K562 (cell line): ENCODE measurements at regions not wholly inside any gene's neighbourhood (a gene's known extent, or its start where the extent isn't known, plus 50 kb on each side); places are given as distances from the start of the nearest gene placed in this dataset.

Experiments
- CCAR2 ChIP-seq: fragments of 200-400 bp; formaldehyde crosslinking; IDR thresholded peaks from 2 replicates; pipeline ENCODE4 v1.6.1; 2017; ENCODE audit warnings: mild to moderate bottlenecking, low read depth, low read length
- CTBP1 ChIP-seq: fragments of 450-650 bp; IDR thresholded peaks from 2 replicates; pipeline ENCODE4 v1.6.1; 2016; ENCODE audit warnings: borderline replicate concordance
- DPF2 ChIP-seq: fragments of 450-650 bp; IDR thresholded peaks from 2 replicates; pipeline ENCODE4 v1.6.1; 2016
- MAFF ChIP-seq: IDR thresholded peaks from 2 replicates; pipeline ENCODE4 v1.6.1; 2012; ENCODE audit warnings: low read length, improper control_type of control experiment
- MAFG ChIP-seq: fragments of 450-650 bp; conservative IDR thresholded peaks from 2 replicates; pipeline ENCODE4 v1.6.1; 2016; ENCODE audit warnings: missing genetic modification characterization, missing compliant biosample characterization
- MEIS2 ChIP-seq: fragments of 450-650 bp; IDR thresholded peaks from 2 replicates; pipeline ENCODE4 v1.6.1; 2014; ENCODE audit warnings: mild to moderate bottlenecking; ENCODE audit not compliant: partially characterized antibody
- NFE2 ChIP-seq: IDR thresholded peaks from 2 replicates; pipeline ENCODE4 v1.6.1; 2014; ENCODE audit warnings: antibody characterized with exemption, low read depth
- SMARCA4 ChIP-seq: fragments of 450-650 bp; IDR thresholded peaks from 2 replicates; pipeline ENCODE4 v1.6.1; 2016
- SOX6 ChIP-seq: fragments of 450-650 bp; IDR thresholded peaks from 2 replicates; pipeline ENCODE4 v1.6.1; 2014; ENCODE audit warnings: mild to moderate bottlenecking
- ZNF316 ChIP-seq: fragments of 450-650 bp; IDR thresholded peaks from 2 replicates; pipeline ENCODE4 v1.6.1; 2016
- TF ChIP-seq, protein P1 (sequence below): sonication (generic); formaldehyde crosslinking; IDR thresholded peaks from 2 replicates; pipeline ENCODE4 v1.8.1; 2023; ENCODE audit warnings: mild to moderate bottlenecking, missing genetic modification reagents
- TF ChIP-seq, protein P2 (sequence below): fragments of 450-650 bp; IDR thresholded peaks from 2 replicates; pipeline ENCODE4 v1.6.1; 2016
- TF ChIP-seq, protein P3 (sequence below), 2 experiments: fragments of 450-650 bp in 1 of 2; sonication (generic) in 1 of 2; formaldehyde crosslinking in 1 of 2; IDR thresholded peaks in 1 of 2; conservative IDR thresholded peaks in 1 of 2; 2 replicates each; pipeline versions ENCODE4 v1.6.1 to v1.8.1; 2016 to 2023; ENCODE audit warnings: mild to moderate bottlenecking in 2 of 2, moderate library complexity in 2 of 2, inconsistent platforms in 1 of 2, missing genetic modification reagents in 1 of 2
- TF ChIP-seq, protein P4 (sequence below), 2 experiments: IDR thresholded peaks in 1 of 2; conservative IDR thresholded peaks in 1 of 2; 2 replicates each; pipeline ENCODE4 v1.6.1; 2016; ENCODE audit warnings: low read depth in 2 of 2, mild to moderate bottlenecking in 1 of 2, missing compliant biosample characterization in 1 of 2, missing genetic modification characterization in 1 of 2, moderate library complexity in 1 of 2

DNA sequence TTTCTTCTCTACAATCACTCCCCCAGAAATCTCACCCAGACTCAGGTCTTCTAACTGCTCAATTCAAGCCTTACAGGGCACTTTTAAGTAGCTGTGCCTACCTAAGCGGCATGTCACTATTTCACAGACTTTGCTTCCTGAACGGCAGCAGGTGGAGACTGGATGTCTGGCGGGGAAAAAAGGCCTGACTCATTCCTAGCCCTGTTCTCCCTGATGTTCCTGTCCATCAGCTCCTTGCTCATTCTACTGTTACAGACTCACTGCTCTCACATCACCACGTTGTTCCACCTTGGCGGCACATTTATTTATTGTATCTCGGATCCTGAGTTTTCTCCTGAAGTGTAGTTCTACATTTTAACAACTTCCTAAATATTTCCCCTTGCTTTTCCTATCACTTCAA is 52.6 kb upstream of the ATP11B start (continued):
- TF ChIP-seq, protein P1, sequence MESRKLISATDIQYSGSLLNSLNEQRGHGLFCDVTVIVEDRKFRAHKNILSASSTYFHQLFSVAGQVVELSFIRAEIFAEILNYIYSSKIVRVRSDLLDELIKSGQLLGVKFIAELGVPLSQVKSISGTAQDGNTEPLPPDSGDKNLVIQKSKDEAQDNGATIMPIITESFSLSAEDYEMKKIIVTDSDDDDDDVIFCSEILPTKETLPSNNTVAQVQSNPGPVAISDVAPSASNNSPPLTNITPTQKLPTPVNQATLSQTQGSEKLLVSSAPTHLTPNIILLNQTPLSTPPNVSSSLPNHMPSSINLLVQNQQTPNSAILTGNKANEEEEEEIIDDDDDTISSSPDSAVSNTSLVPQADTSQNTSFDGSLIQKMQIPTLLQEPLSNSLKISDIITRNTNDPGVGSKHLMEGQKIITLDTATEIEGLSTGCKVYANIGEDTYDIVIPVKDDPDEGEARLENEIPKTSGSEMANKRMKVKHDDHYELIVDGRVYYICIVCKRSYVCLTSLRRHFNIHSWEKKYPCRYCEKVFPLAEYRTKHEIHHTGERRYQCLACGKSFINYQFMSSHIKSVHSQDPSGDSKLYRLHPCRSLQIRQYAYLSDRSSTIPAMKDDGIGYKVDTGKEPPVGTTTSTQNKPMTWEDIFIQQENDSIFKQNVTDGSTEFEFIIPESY: 0 out of 2 replicates have a peak, but pooled peaks have one; percentile 26
- TF ChIP-seq CCAR2 (no peak), NFE2 (peak; percentile 88), SMARCA4 (0 out of 2 replicates have a peak, but pooled peaks have one; percentile 21), DPF2 (peak; percentile 45; the same call in 1 of the 2 replicates), MEIS2 (peak; percentile 35), MAFF (peak; percentile 62), ZNF316 (peak; percentile 78), CTBP1 (peak; percentile 69), MAFG (tag) (peak; percentile 55; the same call in 1 of the 2 replicates), SOX6 (no peak)
- TF ChIP-seq, protein P2, sequence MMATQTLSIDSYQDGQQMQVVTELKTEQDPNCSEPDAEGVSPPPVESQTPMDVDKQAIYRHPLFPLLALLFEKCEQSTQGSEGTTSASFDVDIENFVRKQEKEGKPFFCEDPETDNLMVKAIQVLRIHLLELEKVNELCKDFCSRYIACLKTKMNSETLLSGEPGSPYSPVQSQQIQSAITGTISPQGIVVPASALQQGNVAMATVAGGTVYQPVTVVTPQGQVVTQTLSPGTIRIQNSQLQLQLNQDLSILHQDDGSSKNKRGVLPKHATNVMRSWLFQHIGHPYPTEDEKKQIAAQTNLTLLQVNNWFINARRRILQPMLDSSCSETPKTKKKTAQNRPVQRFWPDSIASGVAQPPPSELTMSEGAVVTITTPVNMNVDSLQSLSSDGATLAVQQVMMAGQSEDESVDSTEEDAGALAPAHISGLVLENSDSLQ: peak; percentile 90
- TF ChIP-seq, protein P3, sequence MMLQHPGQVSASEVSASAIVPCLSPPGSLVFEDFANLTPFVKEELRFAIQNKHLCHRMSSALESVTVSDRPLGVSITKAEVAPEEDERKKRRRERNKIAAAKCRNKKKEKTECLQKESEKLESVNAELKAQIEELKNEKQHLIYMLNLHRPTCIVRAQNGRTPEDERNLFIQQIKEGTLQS (IDR thresholded peaks at IDR 0.05): peak; percentile 39; the same call in 1 of the 2 replicates
- TF ChIP-seq, protein P3 (CRISPR knock-in tag; conservative IDR thresholded peaks at IDR 0.05): no peak
- TF ChIP-seq, protein P4, sequence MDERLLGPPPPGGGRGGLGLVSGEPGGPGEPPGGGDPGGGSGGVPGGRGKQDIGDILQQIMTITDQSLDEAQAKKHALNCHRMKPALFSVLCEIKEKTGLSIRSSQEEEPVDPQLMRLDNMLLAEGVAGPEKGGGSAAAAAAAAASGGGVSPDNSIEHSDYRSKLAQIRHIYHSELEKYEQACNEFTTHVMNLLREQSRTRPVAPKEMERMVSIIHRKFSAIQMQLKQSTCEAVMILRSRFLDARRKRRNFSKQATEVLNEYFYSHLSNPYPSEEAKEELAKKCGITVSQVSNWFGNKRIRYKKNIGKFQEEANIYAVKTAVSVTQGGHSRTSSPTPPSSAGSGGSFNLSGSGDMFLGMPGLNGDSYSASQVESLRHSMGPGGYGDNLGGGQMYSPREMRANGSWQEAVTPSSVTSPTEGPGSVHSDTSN (CRISPR knock-in tag; IDR thresholded peaks at IDR 0.05; ENCODE audit: low read depth): 0 out of 2 replicates have a peak, but pooled peaks have one; percentile 39
- TF ChIP-seq, protein P4 (tag; conservative IDR thresholded peaks at IDR 0.05; ENCODE audit: low read depth): 0 out of 2 replicates have a peak, but pooled peaks have one; percentile 28
